ENCODE measurements at regions not wholly inside any gene's neighbourhood (a gene's known extent, or its start where the extent isn't known, plus 50 kb on each side); places are given as distances from the start of the nearest gene placed in this dataset.

DNA sequence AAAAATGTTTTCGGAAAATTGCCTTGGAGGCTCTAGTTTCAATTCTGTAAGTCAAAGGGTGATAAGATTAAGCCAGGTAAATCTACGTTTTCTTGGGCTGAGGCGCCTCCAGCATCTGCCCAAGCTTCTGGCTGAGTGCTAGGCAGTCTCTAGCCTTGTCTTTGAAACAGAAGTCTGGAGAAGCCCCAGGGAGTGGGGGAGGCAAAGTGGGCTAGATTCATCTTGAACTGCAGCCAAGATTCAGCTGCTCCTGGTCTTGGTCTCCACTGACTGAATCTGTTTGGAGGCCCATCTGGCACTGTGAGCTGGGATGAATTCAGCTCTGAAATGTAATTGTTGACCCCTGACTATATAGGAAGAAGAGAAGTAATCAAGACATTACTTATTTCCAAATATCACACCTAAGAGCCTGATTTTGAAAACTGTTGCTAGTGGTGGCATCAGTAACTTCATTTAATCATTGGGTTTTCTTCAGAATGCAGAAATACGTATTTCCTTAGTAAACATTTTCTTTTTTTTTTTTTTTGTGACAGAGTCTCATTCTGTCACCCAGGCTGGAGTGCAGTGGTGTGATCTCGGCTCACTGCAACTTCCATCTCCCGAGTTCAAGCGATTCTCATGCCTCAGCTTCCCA, 187.3 kb upstream of the LEF1 start:
- peaks cover 67% of the 10 kb centered on the region for H3K4me1 Mint-ChIP-seq (ENCODE audit: low read depth)
- peak overlapping the region; percentile 39 for H3K4me3 Mint-ChIP-seq
- intact Hi-C loops (cut with micrococcal nuclease) = loop anchor here (1.0 to 5.0 kb wide), 13 partner anchors 14 to 325 kb away; partner anchors contain the start of gene RPL34
- CTCF ChIA-PET = interaction anchor here (0.6 to 1.7 kb wide), 7 partner anchors 10 to 328 kb away, joined by 3 to 12 read pairs (median 4); no protein-coding TSS in a partner anchor
- H3K9me3 Mint-ChIP-seq = no peaks in the 10 kb centered on the region
- H3K36me3 Mint-ChIP-seq (ENCODE audit: low read depth) = no peaks in the 10 kb centered on the region
- H3K27me3 Mint-ChIP-seq (ENCODE audit: low read depth) = no peaks in the 10 kb centered on the region
- peak overlapping the region; percentile 88 for H3K27ac Mint-ChIP-seq
- DNase-seq = peak; percentile 58

- H3K9me3 Mint-ChIP-seq = no peaks in the 10 kb centered on the region
- no peaks in the 10 kb centered on the region for H3K36me3 Mint-ChIP-seq (ENCODE audit: low read depth)
- CTCF ChIA-PET = interaction anchor here (0.6 to 1.7 kb wide), 10 partner anchors 9 to 327 kb away, joined by 3 to 12 read pairs (median 3); partner anchors contain the start of gene LEF1
- DNase-seq = peak; percentile 76
- H3K4me1 Mint-ChIP-seq (ENCODE audit: low read depth) = peaks cover 61% of the 10 kb centered on the region
- no peaks in the 10 kb centered on the region for H3K27me3 Mint-ChIP-seq (ENCODE audit: low read depth)
- intact Hi-C loops (cut with micrococcal nuclease) = loop anchor here (1.0 to 5.0 kb wide), 13 partner anchors 13 to 324 kb away; partner anchors contain the start of gene RPL34
- peak overlapping the region; percentile 62 for H3K4me3 Mint-ChIP-seq
- H3K27ac Mint-ChIP-seq = peak overlapping the region; percentile 88
Measured at GRCh38 chr4:108355186-108355901, 186.6 kb upstream of the LEF1 start.

DNA sequence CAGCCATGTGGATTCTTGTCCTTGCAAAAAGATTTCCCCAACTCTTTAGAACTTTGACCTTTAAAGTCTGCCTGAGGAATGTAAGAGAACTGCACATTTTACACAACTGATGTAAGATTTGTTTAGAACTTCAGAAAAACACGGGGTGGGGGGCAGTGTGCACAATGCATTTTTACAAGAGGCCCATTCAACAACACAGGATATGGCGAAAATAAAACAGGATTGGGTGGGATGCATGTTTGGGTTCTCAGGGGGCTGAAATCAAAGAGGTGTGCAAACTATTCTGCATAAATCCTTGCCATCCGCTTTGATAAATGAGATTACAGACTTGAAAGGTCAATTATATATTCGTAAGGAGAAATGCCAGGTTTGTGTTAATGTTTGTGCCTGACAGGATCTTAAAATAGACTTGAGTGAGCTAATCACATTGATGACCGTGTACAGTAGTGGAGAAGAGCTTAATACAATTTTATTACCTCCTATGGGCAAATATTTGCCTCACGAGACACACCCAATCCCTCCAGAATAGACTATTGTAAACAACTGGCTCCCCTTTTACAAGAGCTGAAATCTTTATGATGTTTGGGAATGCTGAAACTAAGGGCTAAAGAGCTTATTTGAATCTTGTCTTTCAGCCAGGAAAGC, 184.1 kb upstream of the LEF1 start:
- H3K27ac Mint-ChIP-seq = no peak overlapping the region
- peaks cover 43% of the 10 kb centered on the region for H3K4me1 Mint-ChIP-seq (ENCODE audit: low read depth)
- no peak for DNase-seq
- no peaks in the 10 kb centered on the region for H3K9me3 Mint-ChIP-seq
- intact Hi-C loops (cut with micrococcal nuclease) = no loop called here
- H3K36me3 Mint-ChIP-seq (ENCODE audit: low read depth) = no peaks in the 10 kb centered on the region
- CTCF ChIA-PET = interaction anchor here (0.8 kb wide), 1 partner anchor 10 kb away, joined by 3 read pairs; no protein-coding TSS in a partner anchor
- no peak overlapping the region for H3K4me3 Mint-ChIP-seq
- H3K27me3 Mint-ChIP-seq (ENCODE audit: low read depth) = no peaks in the 10 kb centered on the region

GRCh38 chr4:108351791-108352190, 183.1 kb upstream of the LEF1 start:
- intact Hi-C loops (cut with micrococcal nuclease) = no loop called here
- CTCF ChIA-PET = interaction anchor here (0.8 kb wide), 1 partner anchor 11 kb away, joined by 3 read pairs; no protein-coding TSS in a partner anchor
- Mint-ChIP-seq H3K4me3 (no peak overlapping the region), H3K9me3 (no peaks in the 10 kb centered on the region), H3K27ac (no peak overlapping the region), H3K4me1 (ENCODE audit: low read depth) (peaks cover 39% of the 10 kb centered on the region), H3K27me3 (ENCODE audit: low read depth) (no peaks in the 10 kb centered on the region), H3K36me3 (ENCODE audit: low read depth) (no peaks in the 10 kb centered on the region)
- no peak for DNase-seq

DNA sequence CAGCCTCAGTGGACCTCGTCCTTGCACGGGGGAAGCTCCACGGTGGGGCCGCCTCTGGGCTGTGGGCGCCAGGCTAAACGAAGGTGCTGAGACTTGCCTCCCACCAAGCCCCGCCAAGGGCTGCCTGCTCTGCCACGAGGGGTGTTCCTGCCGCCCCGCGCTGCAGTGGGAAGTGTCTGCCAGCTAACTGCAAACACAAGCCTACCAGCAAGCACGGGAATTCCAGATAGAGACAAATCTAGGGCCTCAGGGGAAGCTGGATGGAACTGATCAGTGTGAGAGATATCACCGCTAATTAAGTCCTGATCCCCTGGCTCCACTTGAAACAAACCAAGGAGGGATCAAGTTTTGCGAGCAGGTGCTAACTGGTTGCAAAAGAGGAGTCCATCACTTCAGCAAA, 181.6 kb upstream of the LEF1 start:
- Mint-ChIP-seq H3K4me3 (no peak overlapping the region), H3K36me3 (ENCODE audit: low read depth) (no peaks in the 10 kb centered on the region), H3K27me3 (ENCODE audit: low read depth) (no peaks in the 10 kb centered on the region), H3K9me3 (no peaks in the 10 kb centered on the region), H3K27ac (no peak overlapping the region), H3K4me1 (ENCODE audit: low read depth) (peaks cover 39% of the 10 kb centered on the region)
- CTCF ChIA-PET = no interaction called here
- DNase-seq = no peak
- intact Hi-C loops (cut with micrococcal nuclease) = no loop called here

DNA sequence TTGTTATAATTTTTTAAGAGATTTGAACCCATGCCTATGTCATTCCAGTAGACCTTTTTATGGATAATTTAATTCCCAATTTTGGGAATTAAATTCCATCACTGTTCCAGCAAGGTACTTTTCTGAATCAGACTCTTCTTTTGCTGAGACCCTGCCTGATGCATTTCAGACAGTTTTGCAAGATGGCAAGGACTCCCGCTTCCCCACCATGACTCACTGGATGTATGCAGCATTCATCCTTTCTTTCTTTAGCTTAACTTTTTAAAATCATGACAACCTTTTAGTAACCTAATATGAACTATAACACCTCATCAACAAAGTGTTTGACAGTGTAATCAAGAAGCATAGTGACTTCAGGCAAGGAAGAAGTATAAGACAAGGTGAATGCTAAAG, 178.1 kb upstream of the LEF1 start:
- Mint-ChIP-seq H3K36me3 (ENCODE audit: low read depth) (no peaks in the 10 kb centered on the region), H3K4me1 (ENCODE audit: low read depth) (peaks cover 33% of the 10 kb centered on the region), H3K27ac (no peak overlapping the region), H3K9me3 (no peaks in the 10 kb centered on the region), H3K27me3 (ENCODE audit: low read depth) (no peaks in the 10 kb centered on the region), H3K4me3 (no peak overlapping the region)
- no peak for DNase-seq
- CTCF ChIA-PET = interaction anchor here (0.8 kb wide), 1 partner anchor 13 kb away, joined by 3 read pairs; no protein-coding TSS in a partner anchor
- intact Hi-C loops (cut with micrococcal nuclease) = no loop called here

- DNase-seq = no peak
- intact Hi-C loops (cut with micrococcal nuclease) = no loop called here
- no peaks in the 10 kb centered on the region for H3K36me3 Mint-ChIP-seq (ENCODE audit: low read depth)
- H3K27ac Mint-ChIP-seq = no peak overlapping the region
- CTCF ChIA-PET = interaction anchor here (0.7 to 0.8 kb wide), 2 partner anchors 9 to 13 kb away, joined by 3 to 4 read pairs; no protein-coding TSS in a partner anchor
- peaks cover 37% of the 10 kb centered on the region for H3K4me1 Mint-ChIP-seq (ENCODE audit: low read depth)
- H3K4me3 Mint-ChIP-seq = no peak overlapping the region
- H3K27me3 Mint-ChIP-seq (ENCODE audit: low read depth) = no peaks in the 10 kb centered on the region
- no peaks in the 10 kb centered on the region for H3K9me3 Mint-ChIP-seq
Measured at GRCh38 chr4:108345862-108346817, 177.4 kb upstream of the LEF1 start.

- DNase-seq = peak; percentile 66
- no peaks in the 10 kb centered on the region for H3K9me3 Mint-ChIP-seq
- peak overlapping the region; percentile 59 for H3K4me3 Mint-ChIP-seq
- peak overlapping the region; percentile 82 for H3K27ac Mint-ChIP-seq
- H3K27me3 Mint-ChIP-seq (ENCODE audit: low read depth) = no peaks in the 10 kb centered on the region
- CTCF ChIA-PET = interaction anchor here (0.9 to 1.0 kb wide), 2 partner anchors 12 to 13 kb away, joined by 3 read pairs; no protein-coding TSS in a partner anchor
- H3K36me3 Mint-ChIP-seq (ENCODE audit: low read depth) = no peaks in the 10 kb centered on the region
- H3K4me1 Mint-ChIP-seq (ENCODE audit: low read depth) = peaks cover 41% of the 10 kb centered on the region
- intact Hi-C loops (cut with micrococcal nuclease) = loop anchor here (1.0 kb wide), 1 partner anchor 13 kb away; no protein-coding TSS in a partner anchor
Measured at GRCh38 chr4:108342325-108342970, 173.7 kb upstream of the LEF1 start.

- H3K4me1 Mint-ChIP-seq (ENCODE audit: low read depth) = peaks cover 17% of the 10 kb centered on the region
- CTCF ChIA-PET = no interaction called here
- H3K4me3 Mint-ChIP-seq = no peak overlapping the region
- DNase-seq = no peak
- H3K36me3 Mint-ChIP-seq (ENCODE audit: low read depth) = no peaks in the 10 kb centered on the region
- H3K27ac Mint-ChIP-seq = no peak overlapping the region
- H3K27me3 Mint-ChIP-seq (ENCODE audit: low read depth) = no peaks in the 10 kb centered on the region
- no peaks in the 10 kb centered on the region for H3K9me3 Mint-ChIP-seq
- intact Hi-C loops (cut with micrococcal nuclease) = no loop called here
Measured at GRCh38 chr4:108337923-108338322, 169.2 kb upstream of the LEF1 start.

GRCh38 chr4:108336076-108336475, 167.3 kb upstream of the LEF1 start:
- CTCF ChIA-PET = interaction anchor here (0.8 to 1.2 kb wide), 2 partner anchors 12 to 20 kb away, joined by 3 read pairs; no protein-coding TSS in a partner anchor
- DNase-seq = no peak
- Mint-ChIP-seq H3K27me3 (ENCODE audit: low read depth) (no peaks in the 10 kb centered on the region), H3K27ac (no peak overlapping the region), H3K4me1 (ENCODE audit: low read depth) (peaks cover 4% of the 10 kb centered on the region), H3K4me3 (no peak overlapping the region), H3K9me3 (no peaks in the 10 kb centered on the region), H3K36me3 (ENCODE audit: low read depth) (no peaks in the 10 kb centered on the region)
- intact Hi-C loops (cut with micrococcal nuclease) = no loop called here

DNA sequence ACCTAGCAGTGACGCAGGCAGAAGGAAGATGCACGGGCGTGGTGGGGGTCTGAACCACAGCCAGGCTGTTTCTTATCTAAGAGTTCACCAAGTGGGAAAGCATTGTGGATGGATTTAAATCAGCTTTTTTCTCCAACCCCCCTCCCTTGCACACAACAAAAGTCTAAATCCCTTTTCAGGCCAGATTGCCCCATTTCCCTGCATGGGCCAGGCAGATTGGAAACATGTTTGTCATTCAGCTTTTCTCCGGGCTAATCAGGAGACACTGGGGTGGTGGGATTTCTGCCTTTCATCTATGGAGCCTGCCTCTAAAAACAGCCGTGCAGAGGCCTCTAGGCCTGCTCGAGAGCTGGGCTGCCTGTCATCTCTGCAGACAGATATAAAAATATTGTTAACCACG, 166.3 kb upstream of the LEF1 start:
- no peaks in the 10 kb centered on the region for H3K27me3 Mint-ChIP-seq (ENCODE audit: low read depth)
- H3K4me1 Mint-ChIP-seq (ENCODE audit: low read depth) = peaks cover 4% of the 10 kb centered on the region
- CTCF ChIA-PET = interaction anchor here (0.5 to 1.2 kb wide), 2 partner anchors 19 to 201 kb away, joined by 3 to 4 read pairs; no protein-coding TSS in a partner anchor
- no peaks in the 10 kb centered on the region for H3K9me3 Mint-ChIP-seq
- H3K27ac Mint-ChIP-seq = no peak overlapping the region
- DNase-seq = no peak
- no peaks in the 10 kb centered on the region for H3K36me3 Mint-ChIP-seq (ENCODE audit: low read depth)
- intact Hi-C loops (cut with micrococcal nuclease) = no loop called here
- no peak overlapping the region for H3K4me3 Mint-ChIP-seq

Measured in activated naive CD4-positive, alpha-beta T cell treated with anti-CD3 and anti-CD28 coated beads for 36 hours (primary cell).